Limb (tissue), 2 donors: ENCODE measurements at regions not wholly inside any gene's neighbourhood (a gene's known extent, or its start where the extent isn't known, plus 50 kb on each side); places are given as distances from the start of the nearest gene placed in this dataset.
"Not testable (repeated sequence)": the region's sequence is repeated elsewhere in the genome, so short reads cannot be mapped to it uniquely, and the experiment has no call there.

Source experiments
- DNase-seq, 2 donors: peaks; one replicate each; pipeline ENCODE4 v3.0.0-alpha.2; 2016; ENCODE audit errors: extremely low spot score in 2 of 2

GRCh38 chr5:167918813-167919483 is 372.5 kb upstream of the WWC1 start:
- DNase-seq: no peak

DNA sequence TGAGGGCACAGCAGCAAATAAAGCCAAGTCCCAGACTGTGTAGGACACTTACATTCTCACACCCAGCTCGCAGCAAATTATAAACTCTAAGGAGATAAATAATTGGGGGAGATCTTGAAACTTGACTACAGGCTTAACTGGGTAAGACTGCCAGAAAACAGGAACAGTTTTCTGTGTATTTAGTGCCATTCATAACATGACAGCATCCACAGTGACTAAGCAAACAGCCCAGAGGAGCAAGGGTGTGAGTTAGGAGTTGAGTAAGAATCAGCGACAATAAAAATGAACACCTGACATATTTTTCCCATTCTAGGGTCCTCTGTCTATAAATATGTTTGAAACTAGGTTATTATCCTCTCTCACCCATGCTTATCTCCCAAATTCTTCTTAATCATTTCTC is 370.9 kb upstream of the WWC1 start:
- DNase-seq: no peak

DNA sequence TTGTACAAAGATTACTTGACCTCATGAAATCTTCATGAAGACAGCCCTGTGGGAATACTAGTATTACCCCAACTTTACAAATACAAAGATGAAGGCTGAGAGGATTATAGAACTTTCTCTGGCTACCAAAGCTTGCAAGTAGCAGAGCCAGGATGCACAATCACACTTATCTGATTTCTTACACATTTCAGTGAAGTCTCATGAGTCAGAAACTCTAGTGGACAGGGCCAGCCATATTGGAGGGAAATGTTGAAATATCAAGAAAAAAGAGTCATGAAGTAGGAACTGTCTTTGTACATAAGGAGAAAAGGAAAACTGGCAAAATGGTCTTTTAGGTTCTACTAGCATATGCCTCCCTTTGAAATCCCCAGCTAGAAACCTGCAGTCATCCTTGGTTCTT is 369.6 kb upstream of the WWC1 start:
- no peak for DNase-seq

GRCh38 chr5:167923396-167923795 is 368.0 kb upstream of the WWC1 start:
- DNase-seq: no peak

- no peak for DNase-seq
These were observed 361.6 kb upstream of the WWC1 start for GRCh38 chr5:167929841-167930240.

DNA sequence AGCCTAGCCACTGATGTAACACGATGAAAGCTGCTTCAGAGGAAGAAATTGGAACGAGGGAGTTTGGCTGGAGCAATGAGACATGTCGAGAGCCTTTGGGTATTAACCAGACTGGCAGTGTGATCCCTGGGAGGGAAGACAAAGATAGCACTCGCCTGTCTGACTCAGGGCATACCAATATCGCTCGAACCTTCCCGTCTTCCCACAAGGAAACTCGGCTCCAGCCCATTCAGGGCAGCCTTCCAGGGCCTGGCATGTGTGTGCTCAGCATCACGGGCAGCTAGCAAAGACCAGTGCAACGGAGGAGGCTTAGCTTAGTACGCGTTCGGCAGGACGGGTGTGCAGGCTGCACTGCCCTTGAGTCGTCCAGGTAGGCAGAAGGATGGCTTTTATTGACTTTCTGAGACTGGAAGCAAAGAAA is 356.9 kb upstream of the WWC1 start:
- DNase-seq: no peak

GRCh38 chr5:167936022-167936421 is 355.4 kb upstream of the WWC1 start:
- DNase-seq: no peak

GRCh38 chr5:167936944-167937634 is 354.4 kb upstream of the WWC1 start:
- DNase-seq: no peak

- no peak for DNase-seq
These were observed 353.8 kb upstream of the WWC1 start for GRCh38 chr5:167937635-167937998.

- DNase-seq: no peak
These were observed 351.8 kb upstream of the WWC1 start for GRCh38 chr5:167939686-167940085.

GRCh38 chr5:167940911-167941310 is 350.5 kb upstream of the WWC1 start:
- no peak for DNase-seq

- DNase-seq: not testable (repeated sequence)
These were observed 349.9 kb upstream of the WWC1 start for GRCh38 chr5:167941556-167941955.

- DNase-seq: no peak
These were observed 348.1 kb upstream of the WWC1 start for GRCh38 chr5:167943343-167943742.

- DNase-seq: no peak
These were observed 347.2 kb upstream of the WWC1 start for GRCh38 chr5:167944121-167944852.

DNA sequence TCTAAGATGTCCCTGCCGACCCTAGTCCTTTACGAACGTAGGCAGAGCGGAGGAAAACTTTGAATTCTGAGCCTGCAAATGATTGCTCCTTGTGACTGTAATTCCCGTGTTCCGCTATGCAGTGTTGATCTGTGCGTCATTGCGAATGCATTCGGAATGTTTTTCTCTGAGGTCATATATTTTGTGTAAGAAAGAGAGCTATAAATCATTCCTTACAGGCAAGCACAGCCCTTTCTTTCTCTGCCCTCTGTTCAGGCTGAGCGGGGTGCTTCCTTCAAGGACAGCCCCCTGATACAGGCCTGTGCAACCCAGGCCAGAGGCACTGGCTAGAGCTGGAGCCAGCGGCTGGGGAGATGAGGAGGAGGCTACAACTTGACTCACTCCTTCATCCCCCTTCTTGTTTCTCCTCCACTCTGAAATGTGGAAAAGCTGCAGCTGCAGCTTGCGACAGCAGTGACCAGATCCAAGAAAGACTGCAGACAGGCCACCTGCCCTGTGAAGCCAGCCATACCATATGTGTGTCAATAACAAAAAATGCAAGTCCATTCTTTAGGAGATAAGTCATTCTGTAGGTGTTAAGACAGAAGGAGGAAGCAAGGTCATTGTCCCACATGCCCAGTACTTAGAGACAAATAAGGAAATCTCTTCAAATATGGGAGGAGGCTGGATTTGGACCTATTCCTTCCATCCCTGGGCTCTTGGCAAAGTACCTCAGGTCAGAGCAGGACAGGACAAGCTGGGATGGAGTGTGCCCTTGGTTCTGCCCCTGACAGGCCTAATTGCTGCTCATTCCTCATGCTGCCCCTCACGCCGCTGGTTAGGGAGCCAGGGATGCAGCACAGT is 345.7 kb upstream of the WWC1 start:
- DNase-seq: peak; percentile 60 to 70

GRCh38 chr5:167947306-167947705 is 344.1 kb upstream of the WWC1 start:
- DNase-seq: no peak

DNA sequence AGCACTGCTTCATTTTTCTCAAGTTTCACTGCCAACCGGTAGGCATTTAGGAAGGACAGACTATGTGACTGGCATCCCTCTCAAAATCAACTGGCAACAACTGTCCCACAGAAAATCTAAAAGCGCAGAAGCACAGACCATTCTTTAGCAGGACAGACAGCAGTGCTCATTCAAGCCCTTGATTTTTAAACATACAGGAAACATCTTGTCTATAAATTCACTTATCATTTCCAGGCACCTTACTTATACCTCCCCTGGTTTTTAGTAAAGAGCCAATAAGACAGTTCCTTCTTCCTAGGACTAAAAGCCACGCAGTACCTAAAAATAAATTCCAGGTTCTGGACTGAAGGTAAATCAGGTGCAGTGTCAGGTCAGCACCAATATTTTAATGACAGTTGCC is 343.2 kb upstream of the WWC1 start:
- DNase-seq: no peak

DNA sequence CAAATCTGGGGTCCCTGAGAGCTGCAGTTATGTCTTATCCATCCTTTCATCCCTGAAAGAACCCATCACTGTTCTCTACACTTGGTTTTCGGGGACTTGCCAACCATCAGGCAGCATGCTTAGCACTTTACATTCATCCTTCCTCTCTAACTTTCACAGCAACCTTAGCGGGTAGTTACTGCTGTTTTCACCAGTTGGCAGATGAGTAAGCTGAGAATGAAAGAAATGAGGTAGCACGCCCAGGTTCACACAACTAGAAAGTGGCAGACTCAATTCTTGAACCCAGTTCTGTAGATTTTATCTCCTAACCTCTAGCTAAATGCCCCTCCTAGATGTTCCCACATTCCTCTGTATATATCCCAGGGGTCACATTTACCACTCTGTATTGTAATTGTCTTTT is 342.0 kb upstream of the WWC1 start:
- no peak for DNase-seq

DNA sequence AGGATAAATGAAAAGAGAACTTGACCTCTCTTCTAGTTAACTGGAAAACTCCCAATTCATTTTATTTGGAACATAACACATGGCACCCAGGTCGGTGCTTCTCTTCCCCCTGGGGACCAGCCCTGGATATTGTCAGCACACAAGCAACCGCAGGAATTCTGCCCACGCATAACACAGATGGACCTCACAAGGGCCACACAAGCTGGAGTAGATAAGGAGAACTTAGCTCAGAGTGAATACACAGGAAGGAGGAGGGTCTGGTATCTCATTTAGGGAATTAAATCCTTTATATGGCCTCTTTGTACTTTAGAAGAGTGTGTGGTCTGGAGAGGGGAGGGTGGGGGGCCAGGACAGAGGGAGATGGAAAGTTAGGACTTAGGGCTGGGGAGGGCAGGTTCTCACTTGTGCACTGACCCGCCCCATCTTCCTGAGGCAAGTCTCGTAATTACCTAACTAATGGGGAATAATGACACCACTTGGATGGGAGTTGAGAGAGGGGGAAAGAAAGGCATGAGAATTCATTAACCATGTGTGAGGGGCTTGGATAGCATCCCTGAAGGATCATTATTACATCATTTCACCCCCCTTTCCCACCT is 341.2 kb upstream of the WWC1 start:
- DNase-seq: no peak

DNA sequence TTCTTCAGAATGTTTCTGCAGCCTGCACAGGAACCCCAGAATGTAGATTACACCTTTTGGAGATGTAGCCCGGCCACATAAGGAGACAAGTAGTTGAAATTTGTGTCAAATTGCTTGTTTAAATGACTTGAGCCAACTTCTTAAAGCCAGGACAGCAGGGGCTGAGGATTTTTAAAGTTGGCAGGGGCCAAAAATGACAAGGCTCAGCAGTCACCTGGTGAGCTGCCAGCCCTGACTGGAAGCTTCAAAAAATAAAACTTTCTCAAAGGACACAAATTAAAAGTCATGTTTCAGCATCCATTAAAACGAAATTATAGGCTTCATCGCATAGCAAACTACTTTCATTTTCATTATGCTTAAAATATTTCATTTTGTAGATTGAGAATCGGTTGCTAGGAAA is 340.3 kb upstream of the WWC1 start:
- DNase-seq: no peak

- DNase-seq: no peak
These were observed 339.0 kb upstream of the WWC1 start for GRCh38 chr5:167952278-167952995.
